AG10803 (cell line): ENCODE measurements at regions not wholly inside any gene's neighbourhood (a gene's known extent, or its start where the extent isn't known, plus 50 kb on each side); places are given as distances from the start of the nearest gene placed in this dataset.

Experiments
- DNase-seq: peaks from one replicate; pipeline ENCODE4 v3.0.0; 2010; ENCODE audit warnings: low read depth
- H3K4me3 ChIP-seq: 2 replicates; pipeline ENCODE4 v1.5.1; 2011; ENCODE audit warnings: mild to moderate bottlenecking, low read length, control low read depth
- CTCF ChIP-seq: conservative IDR thresholded peaks from 2 replicates; pipeline ENCODE4 v1.5.1; 2011; ENCODE audit warnings: mild to moderate bottlenecking, low read length, control low read depth, inconsistent platforms

- TF ChIP-seq CTCF: no peak
- no peak for DNase-seq
- H3K4me3 ChIP-seq: no peak overlapping the region
Measured at GRCh38 chr4:174418640-174419212, 103.6 kb downstream of the HPGD start.

- no peak for TF ChIP-seq CTCF
- no peak for DNase-seq
- H3K4me3 ChIP-seq: no peak overlapping the region
Measured at GRCh38 chr4:174408841-174409552, 113.3 kb downstream of the HPGD start.

- H3K4me3 ChIP-seq: no peak overlapping the region
- no peak for TF ChIP-seq CTCF
- DNase-seq: no peak
Measured at GRCh38 chr4:174406383-174406782, 115.9 kb downstream of the HPGD start.

GRCh38 chr4:174405923-174406322 is 116.4 kb downstream of the HPGD start:
- H3K4me3 ChIP-seq: no peak overlapping the region
- TF ChIP-seq CTCF: no peak
- DNase-seq: no peak

- DNase-seq: no peak
- H3K4me3 ChIP-seq: no peak overlapping the region
- TF ChIP-seq CTCF: no peak
Measured at GRCh38 chr4:174404677-174405076, 117.6 kb downstream of the HPGD start.

GRCh38 chr4:174403177-174403543 is 119.1 kb downstream of the HPGD start:
- no peak for DNase-seq
- no peak overlapping the region for H3K4me3 ChIP-seq
- no peak for TF ChIP-seq CTCF

- TF ChIP-seq CTCF: no peak
- H3K4me3 ChIP-seq: no peak overlapping the region
- DNase-seq: no peak
Measured at GRCh38 chr4:174402470-174403176, 118.9 kb downstream of the CEP44 start.
